Activated naive CD4-positive, alpha-beta T cell (primary cell): ENCODE measurements at regions not wholly inside any gene's neighbourhood (a gene's known extent, or its start where the extent isn't known, plus 50 kb on each side); places are given as distances from the start of the nearest gene placed in this dataset.
"Not testable (repeated sequence)": the region's sequence is repeated elsewhere in the genome, so short reads cannot be mapped to it uniquely, and the experiment has no call there.

Source experiments
- DNase-seq, 4 experiments: peaks; one replicate each; lab custom pipeline; 2025; lab: John Stamatoyannopoulos, UW

DNA sequence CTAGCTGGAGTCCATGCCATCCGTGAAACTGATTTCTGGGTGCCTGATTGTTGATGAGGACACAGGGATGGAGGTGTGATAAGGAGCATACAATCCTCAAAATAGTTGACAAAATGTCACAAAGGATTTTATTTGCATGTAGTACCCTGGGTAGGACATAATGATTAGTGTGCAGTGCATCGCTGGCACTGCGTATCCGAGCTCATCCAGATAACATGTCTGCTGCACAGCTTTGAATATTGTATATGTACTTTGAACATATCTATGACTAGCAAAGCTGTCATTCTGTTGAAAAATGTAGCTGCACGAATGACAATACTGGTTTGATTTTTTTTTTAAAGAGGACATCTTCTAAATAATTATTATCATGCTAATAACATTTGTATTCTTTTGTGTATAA lies 529.7 kb upstream of the FANCL start:
- no peak for DNase-seq

DNA sequence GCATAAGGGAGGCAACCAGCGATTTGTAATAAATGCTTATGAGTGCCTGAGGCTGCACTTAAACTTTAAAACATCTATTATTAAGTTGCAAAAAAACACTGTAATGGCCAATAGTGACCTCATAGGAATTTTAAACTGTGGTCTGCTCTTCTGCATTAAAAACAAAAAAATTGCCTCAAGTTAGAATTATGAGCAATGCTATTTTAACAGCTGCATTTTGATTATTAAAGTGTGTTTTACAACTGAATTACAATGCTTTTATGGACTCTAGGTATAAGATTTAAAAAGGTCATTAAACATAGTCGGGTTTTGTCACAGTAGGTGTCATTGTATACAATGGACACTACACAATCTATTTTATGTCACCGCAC lies 528.7 kb upstream of the FANCL start:
- DNase-seq, result no peak

- no peak for DNase-seq
Measured at GRCh38 chr2:58769111-58769863, 528.2 kb upstream of the FANCL start.

GRCh38 chr2:58768715-58769080 lies 527.6 kb upstream of the FANCL start:
- DNase-seq, result no peak

DNA sequence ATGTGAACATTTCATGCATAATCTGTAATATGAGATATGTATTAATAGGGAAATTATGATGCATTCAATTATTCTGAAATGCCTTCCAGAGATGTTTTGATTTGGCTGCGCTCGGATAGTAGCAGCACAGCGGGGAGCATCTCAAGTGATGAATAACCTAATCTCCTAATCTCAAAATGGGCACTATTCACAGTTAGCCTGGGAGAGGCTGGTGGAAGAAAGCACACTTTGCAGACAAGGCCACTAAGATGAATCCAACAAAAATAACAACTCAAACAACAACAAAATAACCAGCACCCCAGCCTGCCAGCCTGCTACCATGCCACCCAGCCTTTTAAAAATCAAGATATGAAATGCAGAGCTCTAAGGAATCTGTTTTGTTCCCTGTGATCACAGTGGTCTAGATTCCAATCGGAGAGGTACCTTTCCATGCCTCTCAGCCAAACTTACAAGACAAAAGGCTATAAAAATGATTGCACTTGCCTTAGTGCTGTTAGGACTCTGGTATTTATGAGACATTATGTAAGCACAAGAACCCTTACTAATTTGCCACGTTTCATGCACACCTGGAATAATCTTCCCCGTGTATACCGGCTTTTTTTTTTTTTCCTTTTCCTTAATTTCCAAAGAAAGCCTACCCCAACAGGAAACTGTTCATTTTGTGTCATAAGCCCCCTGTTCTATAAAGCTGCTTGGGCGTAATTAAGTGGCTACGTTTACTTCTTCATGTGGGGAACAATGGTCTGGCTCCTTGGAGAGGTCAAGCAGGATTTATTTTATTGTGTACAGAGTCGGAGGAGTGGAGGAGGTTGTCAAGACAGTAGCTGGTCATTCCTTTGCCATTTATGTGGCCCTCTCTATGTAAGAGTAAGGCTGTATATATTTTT lies 526.9 kb upstream of the FANCL start:
- no peak for DNase-seq

- DNase-seq, result no peak
Measured at GRCh38 chr2:58764338-58765104, 523.4 kb upstream of the FANCL start.

- no peak for DNase-seq
Measured at GRCh38 chr2:58762176-58762781, 521.2 kb upstream of the FANCL start.

DNA sequence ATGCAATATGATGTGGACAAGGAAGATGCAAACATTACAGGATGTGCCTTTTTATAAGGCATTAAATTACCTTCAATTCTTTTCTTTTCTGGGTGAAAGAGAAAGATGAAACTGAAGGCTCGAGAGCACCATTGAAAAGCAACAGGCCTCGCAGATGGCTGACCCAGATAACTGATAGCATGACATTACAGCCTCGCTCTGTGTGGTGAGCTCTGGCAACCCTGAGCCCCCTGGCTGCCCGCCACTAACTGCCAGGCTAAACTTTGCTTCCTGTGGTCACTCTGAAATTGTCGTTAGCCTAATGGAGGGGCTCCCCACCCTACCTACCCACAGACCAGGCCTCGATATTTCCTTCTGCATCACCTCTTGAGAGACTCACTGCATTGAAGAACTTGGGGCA lies 516.8 kb upstream of the FANCL start:
- DNase-seq, result no peak

DNA sequence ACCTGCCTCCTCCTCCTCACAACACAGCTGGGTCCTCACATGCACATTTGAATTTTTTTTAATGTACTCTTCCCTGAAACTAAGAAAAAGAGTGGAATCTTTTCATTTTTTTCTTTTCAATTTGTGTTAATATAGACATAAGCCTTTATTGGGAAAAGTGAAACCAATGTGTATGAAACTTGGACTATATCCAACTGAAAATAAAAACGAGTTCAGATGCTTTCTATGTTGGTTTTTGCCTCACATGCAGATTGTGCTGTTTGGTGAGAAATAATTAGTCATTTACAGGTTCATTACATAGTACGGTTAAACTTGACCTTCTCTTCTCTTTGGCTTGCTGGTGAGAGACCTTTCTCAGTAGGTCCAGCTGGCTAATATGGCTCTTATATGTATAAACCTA lies 515.2 kb upstream of the FANCL start:
- DNase-seq, result no peak

- not testable (repeated sequence) for DNase-seq
Measured at GRCh38 chr2:58752507-58752906, 511.4 kb upstream of the FANCL start.

- DNase-seq, result not testable (repeated sequence)
Measured at GRCh38 chr2:58751676-58752075, 510.6 kb upstream of the FANCL start.

- DNase-seq, result no peak
Measured at GRCh38 chr2:58749041-58749440, 507.9 kb upstream of the FANCL start.

- not testable (repeated sequence) for DNase-seq
Measured at GRCh38 chr2:58745334-58745733, 504.2 kb upstream of the FANCL start.

DNA sequence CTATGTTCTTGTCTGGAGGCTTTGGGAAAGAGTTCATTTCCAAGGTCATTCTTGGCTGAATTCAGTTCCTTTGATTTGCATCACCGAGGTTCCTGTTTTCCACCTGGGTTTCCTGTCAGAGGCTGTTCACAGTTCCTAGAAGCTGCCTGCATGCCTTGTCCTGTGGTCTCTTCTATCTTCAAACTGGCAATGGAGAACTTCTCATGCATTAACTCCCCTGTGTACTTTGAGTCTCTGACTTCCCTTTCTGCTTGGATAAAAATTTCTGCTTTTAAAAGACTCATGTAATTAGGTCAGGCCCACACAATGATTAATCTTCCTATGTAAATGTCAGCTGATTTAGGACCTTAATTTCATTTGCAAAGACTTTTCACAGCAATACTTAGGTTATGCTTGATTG lies 499.3 kb upstream of the FANCL start:
- DNase-seq, result no peak

DNA sequence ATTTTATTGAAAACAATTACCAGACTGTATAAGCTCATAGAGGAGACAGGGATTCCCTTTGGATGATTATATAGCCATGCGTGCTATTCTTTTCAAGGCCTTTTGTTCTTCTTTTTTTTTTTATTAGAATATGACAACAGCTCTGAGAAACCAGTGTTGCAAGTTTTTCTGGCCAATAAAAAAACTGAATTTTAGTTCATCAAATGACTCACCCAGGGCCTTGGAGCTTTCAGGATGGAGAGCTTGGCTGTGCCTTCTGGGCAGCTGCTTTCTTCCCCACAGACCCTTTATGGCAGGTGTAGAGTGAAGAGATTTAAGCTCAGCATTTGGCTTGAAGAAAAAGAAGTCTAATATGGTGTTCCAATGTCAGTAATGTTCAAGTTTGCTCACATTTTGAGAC lies 497.9 kb upstream of the FANCL start:
- DNase-seq, result no peak

- no peak for DNase-seq
Measured at GRCh38 chr2:58734365-58734764, 493.2 kb upstream of the FANCL start.

GRCh38 chr2:58732999-58733398 lies 491.9 kb upstream of the FANCL start:
- DNase-seq, result no peak

- no peak for DNase-seq
Measured at GRCh38 chr2:58731488-58731869, 490.4 kb upstream of the FANCL start.

- no peak for DNase-seq
Measured at GRCh38 chr2:58730764-58731487, 489.8 kb upstream of the FANCL start.

- no peak for DNase-seq
Measured at GRCh38 chr2:58727981-58728656, 487.0 kb upstream of the FANCL start.
